ENCODE measurements at regions not wholly inside any gene's neighbourhood (a gene's known extent, or its start where the extent isn't known, plus 50 kb on each side); places are given as distances from the start of the nearest gene placed in this dataset.

GRCh38 chr2:78439122-78439521 is 586.4 kb upstream of the REG3G start:
- intact Hi-C loops (cut with DNase I) = no loop called here
- 43 to 44% methylated on average over 2 of the region's 2 CpGs for WGBS, 2 donors
- no peak overlapping the region for H3K4me3 ChIP-seq

DNA sequence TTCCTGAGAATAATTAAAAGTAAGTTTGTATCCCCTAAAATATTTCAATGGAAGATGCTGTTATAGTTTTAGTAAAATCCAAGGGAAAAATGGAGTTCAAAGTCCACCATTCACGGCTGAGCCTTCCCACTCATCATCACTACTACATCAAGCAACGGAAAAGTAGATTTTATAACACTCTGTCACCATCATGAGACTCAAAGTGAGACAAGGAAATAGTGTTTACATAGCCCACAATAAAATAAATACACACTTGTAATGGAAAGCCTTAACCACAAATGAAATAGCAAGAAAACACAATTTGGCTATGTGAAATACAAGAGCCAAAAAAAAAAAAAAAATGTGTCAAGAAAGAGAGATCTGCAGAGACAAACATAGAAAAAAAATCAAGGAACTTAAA is 569.9 kb upstream of the REG3G start:
- intact Hi-C loops (cut with DNase I) = no loop called here
- H3K9me3 ChIP-seq = peaks cover 0 to 8% (median 0%) of the 10 kb centered on the region in 11 donors
- H3K36me3 ChIP-seq = no peaks in the 10 kb centered on the region
- no peaks in the 10 kb centered on the region for H3K4me1 ChIP-seq
- ATAC-seq = no peak
- 67 to 69% methylated on average over 2 of the region's 2 CpGs for WGBS, 2 donors
- H3K27me3 ChIP-seq = no peaks in the 10 kb centered on the region
- no peak for TF ChIP-seq CTCF (IDR thresholded peaks at IDR 0.05)
- no peak overlapping the region for H3K27ac ChIP-seq
- no peak for DNase-seq
- H3K4me3 ChIP-seq = no peak overlapping the region

More at GRCh38 chr2:78439122-78439521, 586.4 kb upstream of the REG3G start:
- no peaks in the 10 kb centered on the region for H3K27me3 ChIP-seq
- no peak overlapping the region for H3K27ac ChIP-seq
- ATAC-seq = no peak
- H3K36me3 ChIP-seq = no peaks in the 10 kb centered on the region
- no peaks in the 10 kb centered on the region for H3K4me1 ChIP-seq
- H3K9me3 ChIP-seq = peaks cover 0 to 28% (median 3%) of the 10 kb centered on the region in 11 donors
- DNase-seq = no peak
- TF ChIP-seq CTCF (IDR thresholded peaks at IDR 0.05) = no peak

DNA sequence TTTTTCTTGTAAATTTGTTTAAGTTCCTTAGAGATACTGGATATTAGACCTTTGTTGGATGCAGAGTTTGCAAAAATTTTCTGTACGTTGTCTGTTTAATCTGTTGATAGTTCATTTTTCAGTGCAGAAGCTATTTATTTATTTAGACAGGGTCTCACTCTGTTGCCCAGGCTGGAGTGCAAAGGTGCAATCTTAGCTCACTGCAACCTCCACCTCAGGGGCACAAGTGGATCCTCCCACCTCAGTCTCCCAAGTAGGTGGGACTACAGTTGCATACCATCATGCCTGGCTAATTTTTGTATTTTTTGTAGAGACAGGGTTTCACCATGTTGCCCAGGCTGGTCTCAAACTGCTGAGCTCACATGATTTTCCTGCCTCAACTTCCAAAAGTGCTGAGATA is 568.2 kb upstream of the REG3G start:
- no peak for TF ChIP-seq CTCF (IDR thresholded peaks at IDR 0.05)
- intact Hi-C loops (cut with DNase I) = no loop called here
- ATAC-seq = no peak
- no peaks in the 10 kb centered on the region for H3K4me1 ChIP-seq
- H3K9me3 ChIP-seq = peaks cover 0 to 8% (median 0%) of the 10 kb centered on the region in 11 donors
- H3K4me3 ChIP-seq = no peak overlapping the region
- no peaks in the 10 kb centered on the region for H3K27me3 ChIP-seq
- no peak for DNase-seq
- H3K36me3 ChIP-seq = no peaks in the 10 kb centered on the region
- 88 to 92% methylated on average over 1 of the region's 1 CpG for WGBS, 2 donors
- no peak overlapping the region for H3K27ac ChIP-seq

- H3K9me3 ChIP-seq = peaks cover 0 to 4% (median 0%) of the 10 kb centered on the region in 11 donors
- no peak for TF ChIP-seq CTCF (IDR thresholded peaks at IDR 0.05)
- no peak for DNase-seq
These were observed 559.8 kb upstream of the REG3G start for GRCh38 chr2:78465707-78466106.

More at GRCh38 chr2:78465707-78466106, 559.8 kb upstream of the REG3G start:
- H3K27me3 ChIP-seq = no peaks in the 10 kb centered on the region
- no peak for ATAC-seq
- H3K27ac ChIP-seq = no peak overlapping the region
- 88 to 91% methylated on average over 3 of the region's 3 CpGs for WGBS, 2 donors
- no peaks in the 10 kb centered on the region for H3K36me3 ChIP-seq
- H3K4me3 ChIP-seq = no peak overlapping the region
- intact Hi-C loops (cut with DNase I) = no loop called here
- H3K4me1 ChIP-seq = no peaks in the 10 kb centered on the region
